ENCODE measurements at regions not wholly inside any gene's neighbourhood (a gene's known extent, or its start where the extent isn't known, plus 50 kb on each side); places are given as distances from the start of the nearest gene placed in this dataset.

DNA sequence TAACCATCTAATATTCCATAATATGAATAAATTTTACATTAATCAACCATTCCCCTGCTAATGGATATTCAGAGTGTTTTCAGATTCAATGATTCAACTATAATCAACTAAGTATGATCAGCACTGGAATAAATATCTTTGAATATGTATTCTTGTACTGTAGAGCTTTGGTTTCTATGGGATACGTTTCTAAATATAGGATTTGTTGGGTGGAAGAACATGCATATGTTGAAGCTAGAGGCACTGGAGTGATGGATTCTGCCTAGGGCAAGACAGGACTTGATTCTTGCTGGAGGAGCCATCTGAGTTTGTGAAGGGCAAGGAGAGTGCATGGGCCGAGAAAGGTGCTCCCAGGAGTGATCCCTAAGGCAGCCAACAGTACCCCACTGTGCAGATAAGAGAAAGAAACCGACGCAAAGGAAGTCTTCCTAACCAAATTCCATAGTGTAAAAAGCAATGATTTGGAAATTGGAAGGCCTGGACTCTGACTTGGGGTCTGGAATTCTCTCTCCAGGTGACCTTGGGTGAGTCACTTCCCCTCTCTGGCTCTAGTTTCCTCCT lies 418.7 kb downstream of the PREX1 start:
- peaks cover 3% of the 10 kb centered on the region for H3K9me3 Mint-ChIP-seq
- no peak overlapping the region for H3K27ac Mint-ChIP-seq (ENCODE audit: unreplicated experiment)
- TF ChIP-seq, protein P1, sequence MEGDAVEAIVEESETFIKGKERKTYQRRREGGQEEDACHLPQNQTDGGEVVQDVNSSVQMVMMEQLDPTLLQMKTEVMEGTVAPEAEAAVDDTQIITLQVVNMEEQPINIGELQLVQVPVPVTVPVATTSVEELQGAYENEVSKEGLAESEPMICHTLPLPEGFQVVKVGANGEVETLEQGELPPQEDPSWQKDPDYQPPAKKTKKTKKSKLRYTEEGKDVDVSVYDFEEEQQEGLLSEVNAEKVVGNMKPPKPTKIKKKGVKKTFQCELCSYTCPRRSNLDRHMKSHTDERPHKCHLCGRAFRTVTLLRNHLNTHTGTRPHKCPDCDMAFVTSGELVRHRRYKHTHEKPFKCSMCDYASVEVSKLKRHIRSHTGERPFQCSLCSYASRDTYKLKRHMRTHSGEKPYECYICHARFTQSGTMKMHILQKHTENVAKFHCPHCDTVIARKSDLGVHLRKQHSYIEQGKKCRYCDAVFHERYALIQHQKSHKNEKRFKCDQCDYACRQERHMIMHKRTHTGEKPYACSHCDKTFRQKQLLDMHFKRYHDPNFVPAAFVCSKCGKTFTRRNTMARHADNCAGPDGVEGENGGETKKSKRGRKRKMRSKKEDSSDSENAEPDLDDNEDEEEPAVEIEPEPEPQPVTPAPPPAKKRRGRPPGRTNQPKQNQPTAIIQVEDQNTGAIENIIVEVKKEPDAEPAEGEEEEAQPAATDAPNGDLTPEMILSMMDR (conservative IDR thresholded peaks at IDR 0.05): no peak
- H3K36me3 Mint-ChIP-seq (ENCODE audit: low read depth): no peaks in the 10 kb centered on the region
- no peak overlapping the region for H3K4me3 Mint-ChIP-seq
- no peaks in the 10 kb centered on the region for H3K27me3 Mint-ChIP-seq (ENCODE audit: low read depth)
- H3K4me1 Mint-ChIP-seq: peaks cover 26% of the 10 kb centered on the region
- no peak for DNase-seq (ENCODE audit: low read depth, low spot score)

DNA sequence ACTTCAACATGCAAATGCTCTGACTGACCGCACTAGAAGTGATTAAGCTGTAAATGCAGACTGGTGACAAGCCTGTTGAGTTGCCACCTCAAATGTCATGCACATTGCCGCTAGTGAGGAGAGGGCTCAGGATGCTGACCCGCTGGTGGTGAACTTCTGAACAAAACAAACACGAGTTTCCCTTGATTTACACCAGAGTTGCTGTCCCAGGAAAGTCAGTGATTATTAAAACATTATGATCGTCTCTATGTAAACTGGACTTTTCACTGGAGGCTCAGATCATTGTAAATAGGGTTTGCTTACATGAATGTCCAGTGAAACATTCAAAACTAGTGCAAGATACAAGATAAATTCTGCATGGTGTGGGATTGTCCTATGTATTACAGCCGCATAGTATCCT lies 420.1 kb downstream of the PREX1 start:
- peaks cover 22% of the 10 kb centered on the region for H3K4me1 Mint-ChIP-seq

DNA sequence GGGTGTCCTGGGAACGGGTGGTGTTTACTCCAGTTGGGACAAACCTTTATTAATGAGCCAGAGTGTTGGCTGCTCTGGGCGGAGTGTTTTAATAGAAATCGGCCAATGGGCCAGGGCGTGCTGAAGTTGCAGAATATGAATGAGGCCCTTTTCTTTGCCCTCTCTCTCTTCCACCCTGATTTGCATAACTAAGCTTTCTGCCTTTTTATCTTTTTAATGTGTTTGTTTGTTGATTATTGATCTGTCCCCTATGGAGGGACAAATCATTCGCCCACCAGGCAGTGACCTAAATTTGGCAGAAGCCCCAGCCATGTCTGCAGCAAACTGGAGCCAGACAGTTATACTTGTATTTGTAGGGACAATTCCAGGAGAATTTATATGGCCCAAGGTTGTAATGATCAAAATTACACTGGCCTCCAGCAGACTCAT lies 420.9 kb downstream of the PREX1 start:
- peaks cover 3% of the 10 kb centered on the region for H3K9me3 Mint-ChIP-seq
- TF ChIP-seq, protein P1 (conservative IDR thresholded peaks at IDR 0.05): no peak
- no peak for DNase-seq (ENCODE audit: low read depth, low spot score)
- H3K4me3 Mint-ChIP-seq: no peak overlapping the region
- H3K36me3 Mint-ChIP-seq (ENCODE audit: low read depth): no peaks in the 10 kb centered on the region
- peaks cover 3% of the 10 kb centered on the region for H3K27me3 Mint-ChIP-seq (ENCODE audit: low read depth)
- H3K4me1 Mint-ChIP-seq: peaks cover 22% of the 10 kb centered on the region
- H3K27ac Mint-ChIP-seq (ENCODE audit: unreplicated experiment): peak overlapping the region; percentile 30

More for the DNA sequence above, 420.1 kb downstream of the PREX1 start:
- Mint-ChIP-seq H3K36me3 (ENCODE audit: low read depth) (no peaks in the 10 kb centered on the region), H3K27ac (ENCODE audit: unreplicated experiment) (no peak overlapping the region), H3K27me3 (ENCODE audit: low read depth) (peaks cover 3% of the 10 kb centered on the region), H3K9me3 (peaks cover 3% of the 10 kb centered on the region), H3K4me3 (no peak overlapping the region)
- DNase-seq (ENCODE audit: low read depth, low spot score): no peak
- TF ChIP-seq, protein P1 (conservative IDR thresholded peaks at IDR 0.05): no peak

DNA sequence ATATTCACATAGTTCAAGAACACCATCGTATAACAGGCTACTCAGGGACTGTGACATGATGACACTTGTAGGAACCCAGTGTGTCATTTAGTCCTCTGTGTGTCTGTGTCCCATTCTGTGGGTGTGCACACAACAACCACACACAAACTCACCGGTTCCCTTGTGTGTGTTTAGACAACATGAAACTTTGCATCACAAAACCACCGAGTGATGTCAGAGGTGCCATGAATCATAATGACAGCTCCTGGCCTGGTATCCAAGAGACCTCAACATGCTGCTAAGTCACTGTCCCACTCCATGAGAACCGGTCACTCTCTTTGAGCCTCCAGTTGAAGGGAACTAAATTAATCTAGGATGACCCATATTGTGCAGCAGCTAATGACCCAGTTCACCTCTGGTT lies 421.3 kb downstream of the PREX1 start:
- Mint-ChIP-seq H3K36me3 (ENCODE audit: low read depth) (no peaks in the 10 kb centered on the region), H3K9me3 (peaks cover 3% of the 10 kb centered on the region), H3K4me1 (peaks cover 22% of the 10 kb centered on the region), H3K4me3 (no peak overlapping the region), H3K27ac (ENCODE audit: unreplicated experiment) (peak overlapping the region; percentile 30), H3K27me3 (ENCODE audit: low read depth) (peaks cover 3% of the 10 kb centered on the region)
- no peak for DNase-seq (ENCODE audit: low read depth, low spot score)
- TF ChIP-seq, protein P1 (conservative IDR thresholded peaks at IDR 0.05): no peak

DNA sequence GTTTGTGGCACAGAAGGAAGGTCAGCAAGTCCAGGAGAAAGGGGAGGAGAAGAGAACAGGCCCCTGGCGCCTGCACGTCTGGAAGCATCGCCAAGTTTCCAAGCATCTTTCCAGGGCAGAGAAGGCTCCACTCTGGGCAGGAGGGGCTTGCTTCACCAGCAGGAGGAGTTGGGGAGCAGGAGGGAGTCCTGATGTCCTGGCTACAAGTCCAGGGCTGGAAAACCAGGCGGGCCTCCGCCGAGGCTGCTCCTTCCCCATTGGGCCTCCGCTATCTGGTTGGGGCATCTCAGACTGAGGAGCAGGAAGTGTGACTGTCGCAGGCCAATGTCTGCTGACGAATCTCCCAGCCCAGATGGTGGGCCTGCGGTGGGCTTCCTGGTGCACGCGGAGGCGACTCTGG lies 421.9 kb downstream of the PREX1 start:
- no peak overlapping the region for H3K4me3 Mint-ChIP-seq
- H3K27me3 Mint-ChIP-seq (ENCODE audit: low read depth): peaks cover 3% of the 10 kb centered on the region
- no peak for DNase-seq (ENCODE audit: low read depth, low spot score)
- peak overlapping the region; percentile 92 for H3K27ac Mint-ChIP-seq (ENCODE audit: unreplicated experiment)
- TF ChIP-seq, protein P1 (conservative IDR thresholded peaks at IDR 0.05): no peak
- peaks cover 3% of the 10 kb centered on the region for H3K9me3 Mint-ChIP-seq
- no peaks in the 10 kb centered on the region for H3K36me3 Mint-ChIP-seq (ENCODE audit: low read depth)
- H3K4me1 Mint-ChIP-seq: peaks cover 19% of the 10 kb centered on the region
